ENCODE measurements at regions not wholly inside any gene's neighbourhood (a gene's known extent, or its start where the extent isn't known, plus 50 kb on each side); places are given as distances from the start of the nearest gene placed in this dataset.

DNA sequence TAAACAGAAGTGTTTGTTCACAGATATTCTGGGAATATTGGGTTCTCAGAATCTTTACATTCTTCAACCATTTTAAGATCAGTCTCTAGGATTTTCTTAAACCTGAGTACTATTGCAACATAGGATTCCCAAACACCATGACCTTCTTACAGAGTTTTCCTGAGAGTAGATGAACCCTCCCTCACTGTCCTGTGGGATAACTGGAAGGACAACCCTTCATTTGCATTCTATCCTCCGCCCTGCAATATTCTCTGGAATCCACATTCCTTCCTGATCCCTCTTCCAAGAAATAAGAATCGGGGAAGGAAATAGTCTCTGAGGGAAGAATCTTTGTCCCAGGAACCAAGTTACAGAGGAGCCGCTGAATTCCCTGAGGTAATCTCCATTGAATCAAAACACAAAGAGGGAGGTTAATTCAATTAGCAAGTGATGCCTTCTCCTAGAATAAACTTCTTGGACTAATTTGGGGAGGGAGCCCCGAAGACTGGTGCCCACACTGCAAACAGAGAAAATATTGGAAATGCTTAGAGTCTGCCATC, 99.8 kb upstream of the MBIP start:
- TF ChIP-seq, protein P1, sequence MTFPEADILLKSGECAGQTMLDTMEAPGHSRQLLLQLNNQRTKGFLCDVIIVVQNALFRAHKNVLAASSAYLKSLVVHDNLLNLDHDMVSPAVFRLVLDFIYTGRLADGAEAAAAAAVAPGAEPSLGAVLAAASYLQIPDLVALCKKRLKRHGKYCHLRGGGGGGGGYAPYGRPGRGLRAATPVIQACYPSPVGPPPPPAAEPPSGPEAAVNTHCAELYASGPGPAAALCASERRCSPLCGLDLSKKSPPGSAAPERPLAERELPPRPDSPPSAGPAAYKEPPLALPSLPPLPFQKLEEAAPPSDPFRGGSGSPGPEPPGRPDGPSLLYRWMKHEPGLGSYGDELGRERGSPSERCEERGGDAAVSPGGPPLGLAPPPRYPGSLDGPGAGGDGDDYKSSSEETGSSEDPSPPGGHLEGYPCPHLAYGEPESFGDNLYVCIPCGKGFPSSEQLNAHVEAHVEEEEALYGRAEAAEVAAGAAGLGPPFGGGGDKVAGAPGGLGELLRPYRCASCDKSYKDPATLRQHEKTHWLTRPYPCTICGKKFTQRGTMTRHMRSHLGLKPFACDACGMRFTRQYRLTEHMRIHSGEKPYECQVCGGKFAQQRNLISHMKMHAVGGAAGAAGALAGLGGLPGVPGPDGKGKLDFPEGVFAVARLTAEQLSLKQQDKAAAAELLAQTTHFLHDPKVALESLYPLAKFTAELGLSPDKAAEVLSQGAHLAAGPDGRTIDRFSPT (tag by site-specific recombination; IDR thresholded peaks at IDR 0.05) = no peak
- no peak for TF ChIP-seq ZFP37 (tag by site-specific recombination; IDR thresholded peaks at IDR 0.05)
- TF ChIP-seq ZSCAN30 (tag by site-specific recombination; IDR thresholded peaks at IDR 0.05) = no peak
- no peak for TF ChIP-seq ZNF830 (tag by site-specific recombination; IDR thresholded peaks at IDR 0.05; ENCODE audit: low read depth)
- no peak for TF ChIP-seq ZNF776 (tag by site-specific recombination; IDR thresholded peaks at IDR 0.05; ENCODE audit: borderline replicate concordance)
- TF ChIP-seq, protein P2, sequence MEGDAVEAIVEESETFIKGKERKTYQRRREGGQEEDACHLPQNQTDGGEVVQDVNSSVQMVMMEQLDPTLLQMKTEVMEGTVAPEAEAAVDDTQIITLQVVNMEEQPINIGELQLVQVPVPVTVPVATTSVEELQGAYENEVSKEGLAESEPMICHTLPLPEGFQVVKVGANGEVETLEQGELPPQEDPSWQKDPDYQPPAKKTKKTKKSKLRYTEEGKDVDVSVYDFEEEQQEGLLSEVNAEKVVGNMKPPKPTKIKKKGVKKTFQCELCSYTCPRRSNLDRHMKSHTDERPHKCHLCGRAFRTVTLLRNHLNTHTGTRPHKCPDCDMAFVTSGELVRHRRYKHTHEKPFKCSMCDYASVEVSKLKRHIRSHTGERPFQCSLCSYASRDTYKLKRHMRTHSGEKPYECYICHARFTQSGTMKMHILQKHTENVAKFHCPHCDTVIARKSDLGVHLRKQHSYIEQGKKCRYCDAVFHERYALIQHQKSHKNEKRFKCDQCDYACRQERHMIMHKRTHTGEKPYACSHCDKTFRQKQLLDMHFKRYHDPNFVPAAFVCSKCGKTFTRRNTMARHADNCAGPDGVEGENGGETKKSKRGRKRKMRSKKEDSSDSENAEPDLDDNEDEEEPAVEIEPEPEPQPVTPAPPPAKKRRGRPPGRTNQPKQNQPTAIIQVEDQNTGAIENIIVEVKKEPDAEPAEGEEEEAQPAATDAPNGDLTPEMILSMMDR (tag by site-specific recombination; IDR thresholded peaks at IDR 0.05) = no peak

All from HEK293 (cell line).